ENCODE measurements at regions not wholly inside any gene's neighbourhood (a gene's known extent, or its start where the extent isn't known, plus 50 kb on each side); places are given as distances from the start of the nearest gene placed in this dataset.

DNA sequence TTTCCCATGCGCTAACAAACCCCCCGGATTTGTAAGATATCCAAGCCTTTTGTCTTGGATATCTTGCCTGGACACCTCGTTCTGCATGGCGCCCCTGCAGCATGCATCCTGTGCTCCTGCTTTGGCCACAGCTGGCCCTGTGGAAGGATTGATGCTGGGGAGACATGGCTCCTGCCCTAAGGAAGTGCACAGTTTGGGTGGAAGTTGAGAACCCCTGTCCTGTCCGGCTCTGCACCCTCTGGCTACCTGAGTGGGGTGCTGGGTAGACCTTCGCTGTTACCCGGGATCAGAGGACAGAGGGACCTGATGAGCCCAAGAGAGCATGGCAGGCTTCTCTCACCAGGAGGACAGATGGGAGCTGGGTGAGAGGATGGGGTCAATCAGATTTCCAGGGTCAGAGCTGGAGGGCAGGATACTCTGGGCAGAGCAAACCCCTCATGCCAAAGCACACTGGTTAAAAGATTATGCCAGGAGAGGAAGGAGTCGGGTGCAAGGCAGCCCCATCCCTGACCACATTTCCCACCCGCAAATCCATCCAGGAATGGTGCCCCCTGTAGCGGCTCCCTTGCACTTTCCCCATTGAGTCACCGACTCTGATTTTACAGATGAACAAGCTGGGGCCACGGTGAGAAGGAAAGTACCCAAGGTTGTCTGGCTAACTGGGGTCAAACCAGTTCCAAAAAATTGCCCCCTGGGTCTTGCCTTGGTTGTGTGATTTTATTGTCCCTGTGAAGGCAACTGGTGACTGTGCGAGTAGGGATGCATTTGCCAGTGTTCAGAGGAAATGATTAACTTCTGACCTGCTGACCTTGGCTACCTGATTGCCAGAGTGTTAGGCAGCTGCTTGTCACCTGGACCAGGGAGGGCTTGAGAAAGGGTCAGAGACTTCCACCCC lies 290.1 kb upstream of the ZMIZ1 start:
- Histone ChIP-seq H3K27ac (ENCODE audit: low read length) (no peak overlapping the region), H3K9me3 (ENCODE audit: control insufficient read depth in 1 of 2, low read length in 2 of 2) (no peaks in the 10 kb centered on the region), H3K4me3 (ENCODE audit: low read depth in 1 of 2, low read length in 2 of 2) (no peak overlapping the region), H3K4me1 (ENCODE audit: control insufficient read depth in 1 of 2, insufficient read depth in 2 of 2, low read length in 2 of 2) (peaks cover 19 to 39% of the 10 kb centered on the region in 2 donors), H3K36me3 (ENCODE audit: control insufficient read depth in 1 of 2, insufficient read depth in 2 of 2, low read length in 2 of 2) (no peaks in the 10 kb centered on the region), H3K27me3 (ENCODE audit: low read depth, low read length) (no peaks in the 10 kb centered on the region)

DNA sequence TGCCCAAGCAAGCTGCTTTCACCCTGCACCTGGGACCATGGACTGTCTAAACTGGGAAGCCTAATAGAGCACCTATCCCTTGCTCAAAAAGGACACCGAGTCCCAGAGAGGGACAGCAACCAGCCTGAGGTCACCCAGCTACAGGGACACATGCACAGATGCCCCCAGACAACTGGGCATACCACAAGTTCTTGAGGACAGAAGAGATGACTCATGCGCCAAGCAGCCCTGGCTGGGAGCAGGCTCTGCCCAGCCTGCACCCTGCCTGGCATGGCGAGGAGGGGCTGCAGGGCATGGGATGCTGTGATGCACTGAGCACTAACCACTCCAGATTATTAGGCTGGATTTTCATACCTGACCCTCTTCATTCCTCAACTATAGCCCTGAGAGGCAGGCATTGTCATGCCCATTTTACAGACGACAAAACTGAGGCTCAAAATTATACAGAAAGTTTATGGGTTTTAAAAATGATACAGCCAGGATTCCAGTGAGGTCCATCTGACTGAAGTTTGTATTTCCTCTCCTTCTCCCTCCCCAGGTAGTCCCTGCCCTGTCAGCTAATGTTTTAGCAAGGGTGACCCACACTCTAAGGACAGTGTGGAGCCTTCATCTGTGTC lies 289.3 kb upstream of the ZMIZ1 start:
- Histone ChIP-seq H3K27ac (ENCODE audit: low read length) (no peak overlapping the region), H3K4me1 (ENCODE audit: control insufficient read depth in 1 of 2, insufficient read depth in 2 of 2, low read length in 2 of 2) (peaks cover 19 to 39% of the 10 kb centered on the region in 2 donors), H3K27me3 (ENCODE audit: low read depth, low read length) (no peaks in the 10 kb centered on the region), H3K36me3 (ENCODE audit: control insufficient read depth in 1 of 2, insufficient read depth in 2 of 2, low read length in 2 of 2) (no peaks in the 10 kb centered on the region), H3K4me3 (ENCODE audit: low read depth in 1 of 2, low read length in 2 of 2) (no peak overlapping the region), H3K9me3 (ENCODE audit: control insufficient read depth in 1 of 2, low read length in 2 of 2) (no peaks in the 10 kb centered on the region)

DNA sequence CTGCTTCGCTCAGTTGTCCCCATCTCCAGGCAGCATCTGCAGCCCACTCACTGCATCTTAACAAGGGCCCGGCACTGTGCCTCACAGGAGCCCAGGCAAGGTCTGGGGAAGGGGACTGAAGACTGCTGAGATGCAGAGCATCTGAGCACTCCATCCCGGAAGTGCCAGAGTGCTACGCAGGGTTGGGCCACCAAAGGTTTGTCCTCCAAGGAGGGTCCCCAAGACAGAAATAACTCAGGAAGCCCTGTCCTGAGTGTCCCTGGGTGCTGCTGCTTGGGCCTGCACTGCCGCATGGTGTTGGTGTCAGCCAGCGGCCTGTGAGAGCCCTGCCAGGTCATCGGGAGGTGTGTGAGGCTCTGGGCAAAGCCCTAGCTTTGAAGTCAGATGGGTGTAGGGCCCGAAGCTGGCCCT lies 288.2 kb upstream of the ZMIZ1 start:
- H3K9me3 ChIP-seq (ENCODE audit: control insufficient read depth in 1 of 2, low read length in 2 of 2): no peaks in the 10 kb centered on the region
- H3K36me3 ChIP-seq (ENCODE audit: control insufficient read depth in 1 of 2, insufficient read depth in 2 of 2, low read length in 2 of 2): no peaks in the 10 kb centered on the region
- H3K4me3 ChIP-seq (ENCODE audit: low read depth in 1 of 2, low read length in 2 of 2): no peak overlapping the region
- H3K27ac ChIP-seq (ENCODE audit: low read length): no peak overlapping the region
- no peaks in the 10 kb centered on the region for H3K27me3 ChIP-seq (ENCODE audit: low read depth, low read length)
- H3K4me1 ChIP-seq (ENCODE audit: control insufficient read depth in 1 of 2, insufficient read depth in 2 of 2, low read length in 2 of 2): peaks cover 13 to 29% of the 10 kb centered on the region in 2 donors

DNA sequence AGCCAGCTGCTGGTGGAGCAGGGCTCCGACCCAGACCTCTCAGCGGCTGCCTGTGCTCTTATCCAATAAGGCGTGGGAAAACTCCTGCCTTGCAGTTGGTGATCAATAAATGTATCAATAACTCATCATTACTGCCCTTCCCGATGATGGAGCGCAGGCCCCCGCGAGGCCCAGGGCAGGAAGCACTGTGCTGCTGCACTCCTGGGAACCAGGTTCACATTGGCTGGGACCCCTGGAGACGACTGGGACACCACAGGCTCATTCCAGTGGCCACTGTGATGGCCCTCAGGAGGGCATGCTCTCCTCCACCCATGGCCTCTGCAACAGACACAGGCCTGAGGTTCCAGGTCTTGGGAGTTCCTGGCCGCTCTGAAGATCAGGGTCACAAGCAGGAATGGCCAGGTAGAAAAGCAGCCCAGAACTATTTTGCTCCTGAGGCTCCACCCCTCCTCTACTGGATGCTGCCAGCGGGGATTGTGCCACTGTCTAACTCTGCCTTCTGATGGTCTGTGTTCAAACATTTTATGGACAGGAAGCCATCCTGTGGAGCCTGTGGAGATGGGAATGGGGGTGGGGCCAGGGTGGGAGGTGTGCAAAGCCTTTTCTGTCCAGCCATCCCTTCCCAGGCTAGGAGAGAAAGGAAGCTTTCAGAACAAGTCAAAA lies 287.4 kb upstream of the ZMIZ1 start:
- H3K27ac ChIP-seq (ENCODE audit: low read length): no peak overlapping the region
- no peaks in the 10 kb centered on the region for H3K9me3 ChIP-seq (ENCODE audit: control insufficient read depth in 1 of 2, low read length in 2 of 2)
- peaks cover 7 to 21% of the 10 kb centered on the region in 2 donors for H3K4me1 ChIP-seq (ENCODE audit: control insufficient read depth in 1 of 2, insufficient read depth in 2 of 2, low read length in 2 of 2)
- H3K27me3 ChIP-seq (ENCODE audit: low read depth, low read length): no peaks in the 10 kb centered on the region
- no peak overlapping the region for H3K4me3 ChIP-seq (ENCODE audit: low read depth in 1 of 2, low read length in 2 of 2)
- no peaks in the 10 kb centered on the region for H3K36me3 ChIP-seq (ENCODE audit: control insufficient read depth in 1 of 2, insufficient read depth in 2 of 2, low read length in 2 of 2)

DNA sequence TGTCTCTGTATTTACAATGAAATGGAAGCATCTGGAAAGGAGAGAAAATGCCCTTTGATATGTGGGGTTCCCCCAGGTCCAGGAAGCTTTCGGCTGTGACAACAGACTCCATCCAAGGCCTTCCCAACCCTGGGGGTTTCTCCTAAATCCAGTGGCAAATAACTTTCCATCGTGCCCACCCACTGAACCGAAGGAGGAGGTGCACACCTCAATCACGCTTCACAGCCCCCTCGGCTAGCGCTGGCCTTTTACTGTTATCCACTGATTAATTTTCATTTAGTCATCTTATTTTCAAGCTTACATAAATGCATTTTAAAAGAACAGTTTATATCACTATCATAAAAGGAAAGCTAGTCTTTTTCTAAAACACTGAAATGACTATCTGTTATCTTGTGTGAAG lies 286.8 kb upstream of the ZMIZ1 start:
- no peaks in the 10 kb centered on the region for H3K9me3 ChIP-seq (ENCODE audit: control insufficient read depth in 1 of 2, low read length in 2 of 2)
- no peak overlapping the region for H3K27ac ChIP-seq (ENCODE audit: low read length)
- H3K4me1 ChIP-seq (ENCODE audit: control insufficient read depth in 1 of 2, insufficient read depth in 2 of 2, low read length in 2 of 2): peaks cover 2 to 15% of the 10 kb centered on the region in 2 donors
- no peaks in the 10 kb centered on the region for H3K36me3 ChIP-seq (ENCODE audit: control insufficient read depth in 1 of 2, insufficient read depth in 2 of 2, low read length in 2 of 2)
- no peaks in the 10 kb centered on the region for H3K27me3 ChIP-seq (ENCODE audit: low read depth, low read length)
- no peak overlapping the region for H3K4me3 ChIP-seq (ENCODE audit: low read depth in 1 of 2, low read length in 2 of 2)

DNA sequence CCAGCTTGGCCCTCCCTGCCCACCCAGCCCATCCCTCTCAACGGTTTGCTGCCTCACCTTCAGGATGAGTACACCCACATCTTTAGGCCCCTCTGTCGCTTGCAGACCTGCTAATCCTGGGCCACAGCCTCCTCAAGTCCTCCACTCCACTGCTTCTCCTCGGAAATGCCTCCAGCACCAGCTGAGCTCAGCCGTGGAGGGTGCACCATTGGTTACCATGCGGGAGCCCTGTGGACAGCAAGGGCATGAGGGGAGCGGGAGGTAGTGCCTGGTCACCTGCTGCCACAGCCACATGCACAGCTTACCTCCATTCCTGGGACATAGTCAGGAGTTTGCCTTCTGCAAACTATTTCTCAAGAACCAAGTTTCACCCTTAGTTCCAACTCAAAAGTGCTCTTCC lies 286.3 kb upstream of the ZMIZ1 start:
- Histone ChIP-seq H3K36me3 (ENCODE audit: control insufficient read depth in 1 of 2, insufficient read depth in 2 of 2, low read length in 2 of 2) (no peaks in the 10 kb centered on the region), H3K4me1 (ENCODE audit: control insufficient read depth in 1 of 2, insufficient read depth in 2 of 2, low read length in 2 of 2) (peaks cover 0 to 11% of the 10 kb centered on the region in 2 donors), H3K4me3 (ENCODE audit: low read depth in 1 of 2, low read length in 2 of 2) (no peak overlapping the region), H3K9me3 (ENCODE audit: control insufficient read depth in 1 of 2, low read length in 2 of 2) (no peaks in the 10 kb centered on the region), H3K27ac (ENCODE audit: low read length) (no peak overlapping the region), H3K27me3 (ENCODE audit: low read depth, low read length) (no peaks in the 10 kb centered on the region)

DNA sequence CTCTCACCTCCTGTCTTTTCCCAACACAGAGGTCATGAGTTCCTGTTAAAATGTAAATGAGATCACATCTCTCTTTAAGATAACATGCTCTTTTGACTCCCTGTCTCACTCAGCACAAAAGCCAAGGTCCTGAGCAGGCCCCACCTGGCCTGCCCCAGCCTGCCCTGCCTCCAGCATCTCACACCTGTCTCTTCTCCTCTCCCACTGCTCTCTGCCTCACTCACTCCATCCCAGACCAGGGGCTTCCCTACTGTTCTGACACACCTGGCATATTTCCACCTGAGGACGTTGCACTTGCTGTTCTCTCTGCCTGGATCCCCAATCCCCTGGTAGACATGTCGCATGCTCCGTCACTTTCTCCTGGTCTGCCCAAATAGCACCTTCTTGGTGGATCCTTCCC lies 285.0 kb upstream of the ZMIZ1 start:
- Histone ChIP-seq H3K36me3 (ENCODE audit: control insufficient read depth in 1 of 2, insufficient read depth in 2 of 2, low read length in 2 of 2) (no peaks in the 10 kb centered on the region), H3K9me3 (ENCODE audit: control insufficient read depth in 1 of 2, low read length in 2 of 2) (no peaks in the 10 kb centered on the region), H3K4me1 (ENCODE audit: control insufficient read depth in 1 of 2, insufficient read depth in 2 of 2, low read length in 2 of 2) (no peaks in the 10 kb centered on the region), H3K27ac (ENCODE audit: low read length) (no peak overlapping the region), H3K4me3 (ENCODE audit: low read depth in 1 of 2, low read length in 2 of 2) (no peak overlapping the region), H3K27me3 (ENCODE audit: low read depth, low read length) (no peaks in the 10 kb centered on the region)

DNA sequence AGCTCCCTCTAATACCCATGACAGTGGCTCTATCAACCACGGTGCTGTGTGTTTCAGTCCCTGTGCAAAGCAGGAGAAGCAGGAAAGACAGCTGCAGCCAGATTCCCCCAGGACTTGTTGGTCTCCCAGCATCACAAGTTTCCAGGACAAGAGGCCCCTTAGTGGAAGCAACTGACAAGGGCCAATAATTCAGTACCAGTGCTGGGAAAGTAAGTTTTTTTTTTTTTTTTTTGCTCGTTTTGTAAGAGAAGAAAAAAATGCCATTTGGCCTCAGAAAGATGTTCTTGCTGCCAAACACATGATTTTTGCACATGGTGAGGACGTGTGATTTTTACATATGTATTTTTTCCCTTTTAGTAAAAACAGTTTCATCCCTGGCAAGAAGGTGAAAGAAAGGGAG lies 284.2 kb upstream of the ZMIZ1 start:
- no peak overlapping the region for H3K4me3 ChIP-seq (ENCODE audit: low read depth in 1 of 2, low read length in 2 of 2)
- H3K4me1 ChIP-seq (ENCODE audit: control insufficient read depth in 1 of 2, insufficient read depth in 2 of 2, low read length in 2 of 2): no peaks in the 10 kb centered on the region
- H3K27me3 ChIP-seq (ENCODE audit: low read depth, low read length): no peaks in the 10 kb centered on the region
- H3K27ac ChIP-seq (ENCODE audit: low read length): no peak overlapping the region
- H3K36me3 ChIP-seq (ENCODE audit: control insufficient read depth in 1 of 2, insufficient read depth in 2 of 2, low read length in 2 of 2): no peaks in the 10 kb centered on the region
- no peaks in the 10 kb centered on the region for H3K9me3 ChIP-seq (ENCODE audit: control insufficient read depth in 1 of 2, low read length in 2 of 2)

DNA sequence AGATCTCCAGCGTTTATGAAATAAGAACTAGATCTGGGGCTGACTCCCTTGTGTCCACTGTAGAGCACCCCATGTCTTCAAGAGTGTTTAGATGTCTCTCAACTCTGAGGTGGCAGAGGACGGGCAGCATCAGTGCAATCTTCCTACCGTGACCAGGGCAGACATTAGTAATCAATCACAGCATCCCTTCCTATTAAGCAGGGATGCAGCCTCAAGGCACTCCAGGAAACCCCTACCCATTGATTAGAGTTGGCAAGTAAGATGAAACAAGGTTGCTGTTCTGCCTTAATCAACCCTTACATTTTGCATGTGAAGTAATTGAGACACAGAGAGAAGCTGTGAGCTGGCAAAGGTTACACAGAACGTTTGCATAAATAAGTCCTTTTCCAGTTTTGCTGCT lies 283.7 kb upstream of the ZMIZ1 start:
- Histone ChIP-seq H3K4me3 (ENCODE audit: low read depth in 1 of 2, low read length in 2 of 2) (no peak overlapping the region), H3K9me3 (ENCODE audit: control insufficient read depth in 1 of 2, low read length in 2 of 2) (no peaks in the 10 kb centered on the region), H3K27me3 (ENCODE audit: low read depth, low read length) (no peaks in the 10 kb centered on the region), H3K36me3 (ENCODE audit: control insufficient read depth in 1 of 2, insufficient read depth in 2 of 2, low read length in 2 of 2) (no peaks in the 10 kb centered on the region), H3K27ac (ENCODE audit: low read length) (no peak overlapping the region), H3K4me1 (ENCODE audit: control insufficient read depth in 1 of 2, insufficient read depth in 2 of 2, low read length in 2 of 2) (no peaks in the 10 kb centered on the region)

DNA sequence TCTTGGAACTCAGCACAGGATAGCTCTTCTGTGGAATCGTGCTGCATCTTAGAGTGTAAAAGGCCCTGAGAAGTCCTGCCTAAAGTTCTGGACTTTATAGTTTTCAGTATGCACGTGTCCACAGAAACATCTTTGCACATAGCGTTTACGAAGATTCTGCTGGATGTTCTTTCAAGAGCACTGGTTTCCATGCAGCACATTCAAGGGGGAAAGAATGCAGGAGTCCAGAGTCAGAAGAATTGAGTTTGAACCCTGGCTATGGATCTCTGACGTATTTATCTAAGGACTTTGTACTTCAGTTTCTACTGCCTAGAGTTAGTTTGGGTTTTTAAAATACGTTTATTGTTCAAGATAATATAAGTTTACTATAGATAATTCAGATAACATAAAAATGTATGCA lies 282.8 kb upstream of the ZMIZ1 start:
- Histone ChIP-seq H3K36me3 (ENCODE audit: control insufficient read depth in 1 of 2, insufficient read depth in 2 of 2, low read length in 2 of 2) (no peaks in the 10 kb centered on the region), H3K4me3 (ENCODE audit: low read depth in 1 of 2, low read length in 2 of 2) (no peak overlapping the region), H3K27me3 (ENCODE audit: low read depth, low read length) (no peaks in the 10 kb centered on the region), H3K4me1 (ENCODE audit: control insufficient read depth in 1 of 2, insufficient read depth in 2 of 2, low read length in 2 of 2) (no peaks in the 10 kb centered on the region), H3K27ac (ENCODE audit: low read length) (no peak overlapping the region), H3K9me3 (ENCODE audit: control insufficient read depth in 1 of 2, low read length in 2 of 2) (no peaks in the 10 kb centered on the region)

DNA sequence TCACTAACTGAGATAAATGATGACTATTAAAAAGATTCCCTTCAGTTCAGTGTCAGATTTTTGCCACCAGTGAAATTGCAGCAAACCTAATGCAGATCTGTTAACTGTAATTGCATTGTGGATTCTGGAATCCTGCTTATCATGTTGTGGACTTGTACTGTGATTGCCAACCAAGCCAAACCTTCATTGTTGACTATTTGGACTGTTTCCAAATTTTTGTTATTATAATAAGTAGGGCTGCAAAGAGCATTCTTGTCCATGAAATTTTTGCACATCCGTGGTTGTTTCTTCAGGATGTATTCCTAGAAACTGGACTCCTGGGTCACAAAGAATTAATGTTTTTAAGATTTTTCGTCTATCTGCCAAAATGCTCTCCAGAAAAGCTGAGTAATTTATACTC lies 281.6 kb upstream of the ZMIZ1 start:
- no peaks in the 10 kb centered on the region for H3K27me3 ChIP-seq (ENCODE audit: low read depth, low read length)
- no peaks in the 10 kb centered on the region for H3K36me3 ChIP-seq (ENCODE audit: control insufficient read depth in 1 of 2, insufficient read depth in 2 of 2, low read length in 2 of 2)
- H3K4me3 ChIP-seq (ENCODE audit: low read depth in 1 of 2, low read length in 2 of 2): no peak overlapping the region
- no peaks in the 10 kb centered on the region for H3K4me1 ChIP-seq (ENCODE audit: control insufficient read depth in 1 of 2, insufficient read depth in 2 of 2, low read length in 2 of 2)
- no peak overlapping the region for H3K27ac ChIP-seq (ENCODE audit: low read length)
- no peaks in the 10 kb centered on the region for H3K9me3 ChIP-seq (ENCODE audit: control insufficient read depth in 1 of 2, low read length in 2 of 2)

All from muscle layer of duodenum (tissue), 2 donors.